Neural crest cell (in vitro differentiated cells): ENCODE measurements at regions not wholly inside any gene's neighbourhood (a gene's known extent, or its start where the extent isn't known, plus 50 kb on each side); places are given as distances from the start of the nearest gene placed in this dataset.

Experiments
- DNase-seq: peaks from one replicate; pipeline ENCODE4 v3.0.0; 2021; ENCODE audit warnings: low read depth, mixed read lengths, low spot score
- H3K27ac Mint-ChIP-seq: one replicate; pipeline ENCODE4 v1.8.0; 2021; ENCODE audit warnings: mild to moderate bottlenecking, mixed read lengths; ENCODE audit not compliant: unreplicated experiment
- H3K27me3 Mint-ChIP-seq: 2 replicates; pipeline ENCODE4 v1.8.0; 2021; ENCODE audit warnings: low read depth, mild to moderate bottlenecking, mixed read lengths
- H3K36me3 Mint-ChIP-seq: 2 replicates; pipeline ENCODE4 v1.8.0; 2021; ENCODE audit warnings: low read depth, mild to moderate bottlenecking, mixed read lengths
- H3K4me1 Mint-ChIP-seq: 2 replicates; pipeline ENCODE4 v1.8.0; 2021; ENCODE audit warnings: mixed read lengths
- H3K4me3 Mint-ChIP-seq: one replicate; pipeline ENCODE4 v1.8.0; 2021; ENCODE audit warnings: mild to moderate bottlenecking, mixed read lengths
- H3K9me3 Mint-ChIP-seq: 2 replicates; pipeline ENCODE4 v1.8.0; 2021; ENCODE audit warnings: mixed read lengths
- TF ChIP-seq, protein P1 (sequence below): fragments of 200-600 bp; sonication (generic); conservative IDR thresholded peaks from 2 replicates; pipeline ENCODE4 v1.5.0; 2021; ENCODE audit warnings: antibody characterized with exemption, mild to moderate bottlenecking

DNA sequence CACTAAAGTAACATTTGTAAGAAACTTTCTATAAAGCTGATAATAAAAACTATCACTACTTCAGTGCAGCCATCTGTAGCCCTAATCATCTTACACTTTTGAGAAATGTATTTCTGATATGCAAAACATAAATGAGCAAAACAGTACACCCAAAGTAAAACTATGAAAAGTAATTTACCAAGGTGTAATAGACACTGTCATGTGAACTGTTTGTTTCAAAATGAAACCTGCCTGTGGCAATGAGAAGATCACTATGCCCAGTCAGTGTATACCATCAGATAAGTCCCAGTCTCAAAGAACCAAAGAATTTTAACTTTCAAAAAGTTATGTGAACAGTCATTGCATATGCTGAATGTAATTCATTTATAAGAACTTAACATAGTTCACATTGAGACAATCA lies 398.1 kb downstream of the CDC14C start:
- Mint-ChIP-seq H3K27ac (no peak overlapping the region), H3K9me3 (peaks cover 4% of the 10 kb centered on the region), H3K36me3 (no peaks in the 10 kb centered on the region), H3K27me3 (no peaks in the 10 kb centered on the region), H3K4me3 (no peak overlapping the region), H3K4me1 (no peaks in the 10 kb centered on the region)
- no peak for DNase-seq
- TF ChIP-seq, protein P1, sequence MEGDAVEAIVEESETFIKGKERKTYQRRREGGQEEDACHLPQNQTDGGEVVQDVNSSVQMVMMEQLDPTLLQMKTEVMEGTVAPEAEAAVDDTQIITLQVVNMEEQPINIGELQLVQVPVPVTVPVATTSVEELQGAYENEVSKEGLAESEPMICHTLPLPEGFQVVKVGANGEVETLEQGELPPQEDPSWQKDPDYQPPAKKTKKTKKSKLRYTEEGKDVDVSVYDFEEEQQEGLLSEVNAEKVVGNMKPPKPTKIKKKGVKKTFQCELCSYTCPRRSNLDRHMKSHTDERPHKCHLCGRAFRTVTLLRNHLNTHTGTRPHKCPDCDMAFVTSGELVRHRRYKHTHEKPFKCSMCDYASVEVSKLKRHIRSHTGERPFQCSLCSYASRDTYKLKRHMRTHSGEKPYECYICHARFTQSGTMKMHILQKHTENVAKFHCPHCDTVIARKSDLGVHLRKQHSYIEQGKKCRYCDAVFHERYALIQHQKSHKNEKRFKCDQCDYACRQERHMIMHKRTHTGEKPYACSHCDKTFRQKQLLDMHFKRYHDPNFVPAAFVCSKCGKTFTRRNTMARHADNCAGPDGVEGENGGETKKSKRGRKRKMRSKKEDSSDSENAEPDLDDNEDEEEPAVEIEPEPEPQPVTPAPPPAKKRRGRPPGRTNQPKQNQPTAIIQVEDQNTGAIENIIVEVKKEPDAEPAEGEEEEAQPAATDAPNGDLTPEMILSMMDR = no peak

DNA sequence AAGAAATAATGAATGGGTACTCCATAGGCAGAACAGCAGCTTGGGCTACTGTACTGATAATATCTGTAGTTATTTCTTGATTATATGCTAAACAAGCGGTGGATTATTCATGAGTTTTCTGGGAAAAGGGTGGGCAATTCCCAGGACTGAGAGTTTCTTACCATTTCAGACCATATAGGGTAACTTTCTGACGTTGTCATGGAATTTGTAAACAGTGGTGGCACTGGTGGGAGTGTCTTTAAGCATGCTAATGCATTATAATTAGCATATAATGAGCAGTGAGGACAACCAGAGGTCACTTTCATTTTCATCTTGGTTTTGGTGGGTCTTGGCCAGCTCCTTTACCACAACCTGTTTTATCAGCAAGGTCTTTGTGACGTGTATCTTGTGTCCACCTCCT lies 399.7 kb downstream of the CDC14C start:
- DNase-seq = no peak
- Mint-ChIP-seq H3K4me1 (no peaks in the 10 kb centered on the region), H3K4me3 (no peak overlapping the region), H3K9me3 (peaks cover 4% of the 10 kb centered on the region), H3K27me3 (no peaks in the 10 kb centered on the region), H3K27ac (no peak overlapping the region), H3K36me3 (no peaks in the 10 kb centered on the region)
- TF ChIP-seq, protein P1 = no peak

DNA sequence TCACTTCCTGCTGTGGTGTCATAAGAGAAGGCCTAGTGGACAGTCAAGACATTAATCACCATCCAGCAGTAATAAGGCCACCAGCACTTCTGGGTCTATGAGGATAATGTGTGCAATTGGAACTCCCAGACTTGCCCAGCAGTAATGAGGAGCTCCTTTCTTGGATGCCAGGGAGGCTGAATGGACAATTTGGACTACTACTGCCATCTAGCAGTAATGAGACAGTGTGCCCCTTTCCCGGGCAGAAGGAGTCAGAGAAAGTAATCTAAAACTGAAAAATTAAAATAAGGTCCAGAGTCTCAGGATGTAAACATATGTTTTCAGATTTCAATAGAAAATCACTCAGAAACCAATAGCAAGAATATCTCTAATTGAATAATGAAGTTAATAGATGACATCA lies 400.4 kb downstream of the CDC14C start:
- H3K36me3 Mint-ChIP-seq = no peaks in the 10 kb centered on the region
- peaks cover 4% of the 10 kb centered on the region for H3K9me3 Mint-ChIP-seq
- H3K4me1 Mint-ChIP-seq = no peaks in the 10 kb centered on the region
- no peak for DNase-seq
- TF ChIP-seq, protein P1 = no peak
- no peak overlapping the region for H3K27ac Mint-ChIP-seq
- no peaks in the 10 kb centered on the region for H3K27me3 Mint-ChIP-seq
- no peak overlapping the region for H3K4me3 Mint-ChIP-seq

DNA sequence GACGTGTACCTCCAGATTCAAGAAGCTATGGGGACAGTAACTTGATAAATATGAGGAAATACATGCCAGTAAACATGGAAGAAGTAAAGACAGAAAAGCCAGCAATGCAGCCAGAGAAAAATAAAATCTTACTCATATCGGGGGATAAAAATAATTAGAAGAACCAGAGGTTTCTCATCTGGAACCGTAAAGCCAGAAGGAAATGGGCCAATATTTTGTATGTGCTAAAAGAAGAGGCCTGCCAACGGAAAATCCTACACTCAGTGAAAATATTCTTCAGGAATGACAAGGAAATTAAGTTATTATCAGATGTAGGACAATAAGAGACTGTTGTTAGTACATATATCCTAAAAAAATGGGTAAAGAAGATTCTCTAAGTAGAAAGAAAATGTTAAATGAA lies 401.2 kb downstream of the CDC14C start:
- H3K36me3 Mint-ChIP-seq = no peaks in the 10 kb centered on the region
- H3K4me3 Mint-ChIP-seq = no peak overlapping the region
- no peaks in the 10 kb centered on the region for H3K27me3 Mint-ChIP-seq
- H3K4me1 Mint-ChIP-seq = no peaks in the 10 kb centered on the region
- TF ChIP-seq, protein P1 = no peak
- H3K9me3 Mint-ChIP-seq = peaks cover 4% of the 10 kb centered on the region
- no peak for DNase-seq
- no peak overlapping the region for H3K27ac Mint-ChIP-seq

DNA sequence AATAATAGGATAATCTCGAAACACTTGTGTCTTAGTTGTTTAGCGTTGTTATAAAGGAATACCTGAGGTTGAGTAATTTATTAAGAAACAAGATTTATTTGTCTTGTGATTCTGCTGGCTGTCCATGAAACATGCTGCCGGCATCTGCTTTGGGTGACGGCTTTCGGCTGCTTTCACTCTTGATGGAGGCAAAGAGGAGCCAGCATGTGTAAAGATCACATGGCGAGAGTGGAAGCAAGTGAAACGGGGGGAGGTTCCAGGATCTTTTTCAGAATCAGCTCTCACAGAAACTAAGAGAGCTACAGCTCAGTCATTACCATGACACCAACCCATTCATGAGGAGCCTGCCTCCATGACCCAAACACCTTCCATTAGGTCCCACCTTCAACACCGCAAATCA lies 402.8 kb downstream of the CDC14C start:
- H3K27ac Mint-ChIP-seq = no peak overlapping the region
- TF ChIP-seq, protein P1 = no peak

More for the DNA sequence above, 402.8 kb downstream of the CDC14C start:
- Mint-ChIP-seq H3K4me1 (no peaks in the 10 kb centered on the region), H3K4me3 (no peak overlapping the region), H3K9me3 (peaks cover 4% of the 10 kb centered on the region), H3K36me3 (no peaks in the 10 kb centered on the region), H3K27me3 (no peaks in the 10 kb centered on the region)
- DNase-seq = no peak
